GM12872 (cell line): ENCODE measurements at regions not wholly inside any gene's neighbourhood (a gene's known extent, or its start where the extent isn't known, plus 50 kb on each side); places are given as distances from the start of the nearest gene placed in this dataset.

Experiments used
- TF ChIP-seq, protein P1 (sequence below): IDR thresholded peaks from 3 replicates; pipeline ENCODE4 v1.5.1; 2011; ENCODE audit warnings: low read depth, mild to moderate bottlenecking, low read length, moderate library complexity; ENCODE audit not compliant: insufficient read depth

GRCh38 chr7:68454931-68455330, 1143.3 kb upstream of the AUTS2 start:
- TF ChIP-seq, protein P1, sequence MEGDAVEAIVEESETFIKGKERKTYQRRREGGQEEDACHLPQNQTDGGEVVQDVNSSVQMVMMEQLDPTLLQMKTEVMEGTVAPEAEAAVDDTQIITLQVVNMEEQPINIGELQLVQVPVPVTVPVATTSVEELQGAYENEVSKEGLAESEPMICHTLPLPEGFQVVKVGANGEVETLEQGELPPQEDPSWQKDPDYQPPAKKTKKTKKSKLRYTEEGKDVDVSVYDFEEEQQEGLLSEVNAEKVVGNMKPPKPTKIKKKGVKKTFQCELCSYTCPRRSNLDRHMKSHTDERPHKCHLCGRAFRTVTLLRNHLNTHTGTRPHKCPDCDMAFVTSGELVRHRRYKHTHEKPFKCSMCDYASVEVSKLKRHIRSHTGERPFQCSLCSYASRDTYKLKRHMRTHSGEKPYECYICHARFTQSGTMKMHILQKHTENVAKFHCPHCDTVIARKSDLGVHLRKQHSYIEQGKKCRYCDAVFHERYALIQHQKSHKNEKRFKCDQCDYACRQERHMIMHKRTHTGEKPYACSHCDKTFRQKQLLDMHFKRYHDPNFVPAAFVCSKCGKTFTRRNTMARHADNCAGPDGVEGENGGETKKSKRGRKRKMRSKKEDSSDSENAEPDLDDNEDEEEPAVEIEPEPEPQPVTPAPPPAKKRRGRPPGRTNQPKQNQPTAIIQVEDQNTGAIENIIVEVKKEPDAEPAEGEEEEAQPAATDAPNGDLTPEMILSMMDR, result no peak

DNA sequence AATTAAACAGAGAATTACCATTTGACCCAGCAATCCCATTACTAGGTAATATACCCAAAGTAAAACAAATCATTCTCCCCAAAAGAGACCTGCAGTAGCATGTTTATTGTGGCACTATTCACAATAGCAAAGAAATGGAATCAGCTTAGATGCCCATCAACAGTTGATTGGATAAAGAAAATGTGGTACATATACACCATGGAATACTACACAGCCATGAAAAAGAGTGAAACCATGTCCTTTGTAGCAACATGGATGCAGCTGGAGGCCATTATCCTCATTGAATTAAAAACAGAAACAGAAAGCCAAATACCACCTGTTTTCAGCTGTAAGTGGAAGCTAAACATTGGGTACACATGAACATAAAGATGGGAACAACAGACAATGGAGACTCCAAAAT, 1141.8 kb upstream of the AUTS2 start:
- TF ChIP-seq, protein P1, result no peak

DNA sequence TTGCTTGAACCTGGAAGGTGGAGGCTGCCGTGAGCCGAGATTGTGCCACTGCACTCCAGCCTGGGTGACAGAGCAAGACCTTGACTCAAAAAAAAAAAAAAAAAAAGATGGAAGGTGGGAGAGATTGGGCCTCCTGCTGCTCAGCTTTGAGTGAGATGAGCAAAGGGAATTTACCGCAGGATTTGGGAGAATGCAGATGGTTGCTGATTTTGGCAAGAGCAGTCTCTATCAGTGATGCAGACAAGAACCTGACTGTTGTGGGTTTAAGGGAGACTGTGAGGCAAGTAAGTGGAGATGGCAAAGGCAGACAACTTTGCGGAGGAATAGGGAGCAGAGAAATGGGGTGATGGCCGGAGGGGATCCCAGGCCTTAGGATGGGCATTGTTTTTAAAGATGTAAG, 1140.8 kb upstream of the AUTS2 start:
- TF ChIP-seq, protein P1, result no peak

GRCh38 chr7:68458010-68458908, 1140.0 kb upstream of the AUTS2 start:
- TF ChIP-seq, protein P1, result no peak

GRCh38 chr7:68461430-68461829, 1136.8 kb upstream of the AUTS2 start:
- TF ChIP-seq, protein P1, result no peak

DNA sequence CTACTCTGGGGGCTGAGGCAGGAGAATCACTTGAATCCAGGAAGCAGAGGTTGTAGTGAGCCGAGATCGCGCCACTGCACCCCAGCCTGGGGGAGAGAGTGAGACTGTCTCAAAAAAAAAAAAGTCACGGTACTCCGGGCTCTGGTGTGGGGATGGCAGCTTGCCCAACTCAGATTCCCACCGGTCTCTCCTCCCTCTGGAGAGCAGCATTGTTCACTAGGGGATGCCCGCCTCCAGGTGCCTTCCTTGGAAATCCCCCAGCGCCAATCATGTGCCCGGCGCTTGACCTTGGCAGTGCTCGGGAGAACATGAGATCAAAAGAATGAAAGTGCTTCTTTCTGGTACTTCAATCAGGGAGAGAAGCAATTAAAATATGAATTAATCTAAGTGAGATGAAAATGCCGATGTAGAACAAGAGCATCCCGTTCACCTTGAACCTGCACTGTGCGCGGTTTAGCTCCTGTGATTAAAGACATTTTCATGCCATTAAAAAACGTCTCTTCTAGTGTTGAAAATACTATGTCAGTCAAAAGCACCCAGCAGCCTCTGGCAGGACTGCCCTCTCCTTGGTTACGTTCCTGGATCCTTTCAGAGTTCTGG, 1127.3 kb upstream of the AUTS2 start:
- TF ChIP-seq, protein P1, result no peak

GRCh38 chr7:68472688-68473087, 1125.6 kb upstream of the AUTS2 start:
- TF ChIP-seq, protein P1, result no peak
